OCI-LY1 (cell line): ENCODE measurements at regions not wholly inside any gene's neighbourhood (a gene's known extent, or its start where the extent isn't known, plus 50 kb on each side); places are given as distances from the start of the nearest gene placed in this dataset.

Source experiments
- H2AFZ ChIP-seq: fragments of 200-600 bp; sonication (generic), shearing (Covaris generic); 2 replicates; pipeline ENCODE4 v1.6.0; 2014; ENCODE audit warnings: antibody characterized with exemption, mild to moderate bottlenecking, low read length
- H3F3A ChIP-seq: fragments of 200-600 bp; sonication (generic), shearing (Covaris generic); 2 replicates; pipeline ENCODE4 v1.6.0; 2014; ENCODE audit warnings: mild to moderate bottlenecking, antibody characterized with exemption, low read length, moderate library complexity; ENCODE audit not compliant: insufficient read depth
- H3K27ac ChIP-seq: fragments of 200-600 bp; sonication (generic); 2 replicates; pipeline ENCODE4 v1.5.1; 2014; ENCODE audit warnings: low read length, mixed run types, mild to moderate bottlenecking, low read depth; ENCODE audit not compliant: poor library complexity, severe bottlenecking
- H3K27me3 ChIP-seq: fragments of 200-600 bp; sonication (generic); 2 replicates; pipeline ENCODE4 v1.6.0; 2014; ENCODE audit warnings: antibody characterized with exemption, mild to moderate bottlenecking, low read length, moderate library complexity; ENCODE audit not compliant: insufficient read depth
- H3K36me3 ChIP-seq: fragments of 200-600 bp; sonication (generic); 2 replicates; pipeline ENCODE4 v1.6.1; 2014; ENCODE audit warnings: mild to moderate bottlenecking, antibody characterized with exemption, low read length, moderate library complexity, mixed read lengths; ENCODE audit not compliant: insufficient read depth
- H3K4me1 ChIP-seq: fragments of 200-600 bp; sonication (generic); 2 replicates; pipeline ENCODE4 v1.5.1; 2014; ENCODE audit warnings: mild to moderate bottlenecking, low read length, moderate library complexity; ENCODE audit not compliant: insufficient read depth, severe bottlenecking
- H3K4me2 ChIP-seq: fragments of 200-600 bp; sonication (generic), shearing (Covaris generic); 2 replicates; pipeline ENCODE4 v1.6.1; 2014; ENCODE audit warnings: low read length
- H3K4me3 ChIP-seq: fragments of 200-600 bp; sonication (generic); 2 replicates; pipeline ENCODE4 v1.5.1; 2014; ENCODE audit warnings: low read length, low read depth, mild to moderate bottlenecking, mixed read lengths; ENCODE audit not compliant: poor library complexity, severe bottlenecking
- H3K79me2 ChIP-seq: fragments of 200-600 bp; shearing (Covaris generic); 2 replicates; pipeline ENCODE4 v1.6.1; 2016; ENCODE audit warnings: mixed run types, low read length, mixed read lengths; ENCODE audit not compliant: insufficient read depth
- H3K9ac ChIP-seq: fragments of 200-600 bp; sonication (generic), shearing (Covaris generic); 2 replicates; pipeline ENCODE4 v1.6.1; 2014; ENCODE audit warnings: mild to moderate bottlenecking, low read length, mixed read lengths
- H3K9me2 ChIP-seq: fragments of 200-600 bp; sonication (generic), shearing (Covaris generic); 2 replicates; pipeline ENCODE4 v1.6.1; 2014; ENCODE audit warnings: low read depth, mild to moderate bottlenecking, low read length, mixed read lengths
- H3K9me3 ChIP-seq: fragments of 200-600 bp; shearing (Covaris generic); 2 replicates; pipeline ENCODE4 v1.6.1; 2014; ENCODE audit warnings: low read length, mixed read lengths
- H4K20me1 ChIP-seq: fragments of 200-600 bp; sonication (generic), shearing (Covaris generic); 2 replicates; pipeline ENCODE4 v1.6.0; 2016; ENCODE audit warnings: mild to moderate bottlenecking, low read length; ENCODE audit not compliant: insufficient read depth
- EZH2 ChIP-seq: fragments of 200-600 bp; sonication (generic), shearing (Covaris generic); IDR thresholded peaks from 2 replicates; pipeline ENCODE4 v1.8.0; 2017; ENCODE audit warnings: borderline replicate concordance, mixed run types, mild to moderate bottlenecking, antibody characterized with exemption, low read length, moderate library complexity, mixed read lengths
- TF ChIP-seq, protein P1 (sequence below): fragments of 200-600 bp; sonication (generic), shearing (Covaris generic); IDR thresholded peaks from 2 replicates; pipeline ENCODE4 v1.5.1; 2017; ENCODE audit warnings: mild to moderate bottlenecking, antibody characterized with exemption, low read length, moderate library complexity, mixed read lengths

GRCh38 chr18:60249388-60249787, 123.2 kb downstream of the MC4R start:
- no peaks in the 10 kb centered on the region for H3K79me2 ChIP-seq
- no peaks in the 10 kb centered on the region for H3K9me2 ChIP-seq
- no peaks in the 10 kb centered on the region for H3K27me3 ChIP-seq
- no peaks in the 10 kb centered on the region for H3F3A ChIP-seq
- no peaks in the 10 kb centered on the region for H3K36me3 ChIP-seq
- H3K4me3 ChIP-seq, result no peak overlapping the region
- no peak overlapping the region for H2AFZ ChIP-seq
- 0 out of 2 replicates have a peak, but pooled peaks cover 2% of the 10 kb centered on the region for H3K9me3 ChIP-seq
- H3K4me2 ChIP-seq, result peak overlapping the region; percentile 42
- peak overlapping the region; percentile 96 for H3K27ac ChIP-seq
- peaks cover 45% of the 10 kb centered on the region for H3K4me1 ChIP-seq
- H3K9ac ChIP-seq, result no peak overlapping the region; the same call in 1 of the 2 replicates
- no peaks in the 10 kb centered on the region for H4K20me1 ChIP-seq
- TF ChIP-seq, protein P1, sequence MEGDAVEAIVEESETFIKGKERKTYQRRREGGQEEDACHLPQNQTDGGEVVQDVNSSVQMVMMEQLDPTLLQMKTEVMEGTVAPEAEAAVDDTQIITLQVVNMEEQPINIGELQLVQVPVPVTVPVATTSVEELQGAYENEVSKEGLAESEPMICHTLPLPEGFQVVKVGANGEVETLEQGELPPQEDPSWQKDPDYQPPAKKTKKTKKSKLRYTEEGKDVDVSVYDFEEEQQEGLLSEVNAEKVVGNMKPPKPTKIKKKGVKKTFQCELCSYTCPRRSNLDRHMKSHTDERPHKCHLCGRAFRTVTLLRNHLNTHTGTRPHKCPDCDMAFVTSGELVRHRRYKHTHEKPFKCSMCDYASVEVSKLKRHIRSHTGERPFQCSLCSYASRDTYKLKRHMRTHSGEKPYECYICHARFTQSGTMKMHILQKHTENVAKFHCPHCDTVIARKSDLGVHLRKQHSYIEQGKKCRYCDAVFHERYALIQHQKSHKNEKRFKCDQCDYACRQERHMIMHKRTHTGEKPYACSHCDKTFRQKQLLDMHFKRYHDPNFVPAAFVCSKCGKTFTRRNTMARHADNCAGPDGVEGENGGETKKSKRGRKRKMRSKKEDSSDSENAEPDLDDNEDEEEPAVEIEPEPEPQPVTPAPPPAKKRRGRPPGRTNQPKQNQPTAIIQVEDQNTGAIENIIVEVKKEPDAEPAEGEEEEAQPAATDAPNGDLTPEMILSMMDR, result no peak
- no peak for TF ChIP-seq EZH2

GRCh38 chr18:60248336-60249330, 123.9 kb downstream of the MC4R start:
- Histone ChIP-seq H3K9me2 (no peaks in the 10 kb centered on the region), H3K9ac (no peak overlapping the region; the same call in 1 of the 2 replicates), H3K4me3 (no peak overlapping the region), H3K36me3 (no peaks in the 10 kb centered on the region), H3K27ac (peak overlapping the region; percentile 96), H4K20me1 (no peaks in the 10 kb centered on the region), H3F3A (no peaks in the 10 kb centered on the region), H3K9me3 (0 out of 2 replicates have a peak, but pooled peaks cover 2% of the 10 kb centered on the region), H3K4me1 (peaks cover 45% of the 10 kb centered on the region), H3K4me2 (peak overlapping the region; percentile 42), H3K79me2 (no peaks in the 10 kb centered on the region), H3K27me3 (no peaks in the 10 kb centered on the region), H2AFZ (no peak overlapping the region)
- TF ChIP-seq, protein P1, result no peak
- TF ChIP-seq EZH2, result no peak

- TF ChIP-seq, protein P1, result no peak
- no peak for TF ChIP-seq EZH2
- no peaks in the 10 kb centered on the region for H3K36me3 ChIP-seq
- H3K4me1 ChIP-seq, result peaks cover 56% of the 10 kb centered on the region
- no peak overlapping the region for H2AFZ ChIP-seq
- peak overlapping the region; percentile 42 for H3K4me2 ChIP-seq
- H3K27ac ChIP-seq, result peak overlapping the region; percentile 96
- no peaks in the 10 kb centered on the region for H3K79me2 ChIP-seq
- H3K4me3 ChIP-seq, result peak overlapping the region; percentile 3
- no peaks in the 10 kb centered on the region for H3F3A ChIP-seq
- 0 out of 2 replicates have a peak, but pooled peaks cover 5% of the 10 kb centered on the region for H3K9me3 ChIP-seq
- no peaks in the 10 kb centered on the region for H4K20me1 ChIP-seq
- no peaks in the 10 kb centered on the region for H3K9me2 ChIP-seq
- peak overlapping the region; percentile 65 for H3K9ac ChIP-seq
- H3K27me3 ChIP-seq, result no peaks in the 10 kb centered on the region
These were observed 125.5 kb downstream of the MC4R start for GRCh38 chr18:60247103-60247502.
